ENCODE measurements at regions not wholly inside any gene's neighbourhood (a gene's known extent, or its start where the extent isn't known, plus 50 kb on each side); places are given as distances from the start of the nearest gene placed in this dataset.

GRCh38 chr4:152118819-152119553, 358.2 kb upstream of the GATB start:
- ATAC-seq (no peak), DNase-seq (ENCODE audit: low read depth, low spot score) (no peak)
- no peak overlapping the region for H3K4me3 ChIP-seq (replicated peaks in 1 of 2; ENCODE audit: low read depth in 1 of 2, low read length in 2 of 2)
- no peaks in the 10 kb centered on the region for H3K9me3 ChIP-seq (ENCODE audit: control insufficient read depth in 1 of 2, insufficient read depth in 1 of 2, low read depth in 1 of 2, low read length in 2 of 2)
- H2AFZ ChIP-seq (ENCODE audit: low read depth, low read length, poor library complexity, severe bottlenecking) = no peak overlapping the region
- TF ChIP-seq MAX (IDR thresholded peaks at IDR 0.05) (no peak), SRF (IDR thresholded peaks at IDR 0.05; ENCODE audit: low read depth) (no peak), FOSL1 (IDR thresholded peaks at IDR 0.05; ENCODE audit: low read depth) (no peak), SIN3A (IDR thresholded peaks at IDR 0.05; ENCODE audit: low read depth) (no peak), CBX3 (IDR thresholded peaks at IDR 0.05; ENCODE audit: low read depth) (no peak), RAD21 (IDR thresholded peaks at IDR 0.05; ENCODE audit: low read depth) (no peak), ZFX (IDR thresholded peaks at IDR 0.05) (no peak), REST (IDR thresholded peaks at IDR 0.05; ENCODE audit: low read depth) (no peak), EZH2phosphoT487 (IDR thresholded peaks at IDR 0.05; ENCODE audit: borderline replicate concordance) (no peak), EGR1 (IDR thresholded peaks at IDR 0.05; ENCODE audit: low read depth) (no peak), ZNF274 (IDR thresholded peaks at IDR 0.05; ENCODE audit: low read depth, low read length) (no peak)
- H3K79me2 ChIP-seq (ENCODE audit: insufficient read depth, low read length) = no peaks in the 10 kb centered on the region
- BruUV-seq (replicated peaks) = no TSS peak
- no peak overlapping the region for H3K4me2 ChIP-seq (ENCODE audit: low read length)
- H3K27me3 ChIP-seq (ENCODE audit: insufficient read depth, low read length) = no peaks in the 10 kb centered on the region
- H3K36me3 ChIP-seq (ENCODE audit: control insufficient read depth in 1 of 2, insufficient read depth in 2 of 2, low read length in 2 of 2) = no peaks in the 10 kb centered on the region
- H3K9me2 ChIP-seq (ENCODE audit: insufficient read depth) = no peaks in the 10 kb centered on the region; the same call in 1 of the 2 replicates
- intact Hi-C loops (cut with micrococcal nuclease) = no loop called here
- H4K20me1 ChIP-seq (ENCODE audit: insufficient read depth) = no peaks in the 10 kb centered on the region
- no peak overlapping the region for H3K27ac ChIP-seq (ENCODE audit: low read depth, low read length)
- H3K9ac ChIP-seq (ENCODE audit: low read length) = no peak overlapping the region
- POLR2A ChIA-PET = no interaction called here
- no peaks in the 10 kb centered on the region for H3K4me1 ChIP-seq (ENCODE audit: control insufficient read depth in 1 of 2, insufficient read depth in 2 of 2, low read length in 2 of 2)
- CTCF ChIA-PET = no interaction called here
- RAD21 ChIA-PET (ENCODE audit: low non-redundant PET in 1 of 2, low total read pairs in 2 of 2, uncharacterized antibody in 2 of 2, unreplicated experiment in 2 of 2) = no interaction called here
